ENCODE measurements at regions not wholly inside any gene's neighbourhood (a gene's known extent, or its start where the extent isn't known, plus 50 kb on each side); places are given as distances from the start of the nearest gene placed in this dataset.

GRCh38 chr5:67262956-67263355 is 66.4 kb upstream of the CD180 start:
- no peak overlapping the region for H3K4me3 ChIP-seq (ENCODE audit: low read depth, low read length)
- no peak for DNase-seq (ENCODE audit: low read depth)
- no peak for TF ChIP-seq CTCF (conservative IDR thresholded peaks at IDR 0.05; ENCODE audit: low read depth, low read length)

GRCh38 chr5:67262206-67262605 is 65.6 kb upstream of the CD180 start:
- DNase-seq (ENCODE audit: low read depth) = no peak
- H3K4me3 ChIP-seq (ENCODE audit: low read depth, low read length) = no peak overlapping the region
- no peak for TF ChIP-seq CTCF (conservative IDR thresholded peaks at IDR 0.05; ENCODE audit: low read depth, low read length)

GRCh38 chr5:67259548-67260215 is 63.1 kb upstream of the CD180 start:
- H3K4me3 ChIP-seq (ENCODE audit: low read depth, low read length) = no peak overlapping the region
- no peak for TF ChIP-seq CTCF (conservative IDR thresholded peaks at IDR 0.05; ENCODE audit: low read depth, low read length)
- DNase-seq (ENCODE audit: low read depth) = no peak

GRCh38 chr5:67257500-67257899 is 60.9 kb upstream of the CD180 start:
- no peak overlapping the region for H3K4me3 ChIP-seq (ENCODE audit: low read depth, low read length)
- DNase-seq (ENCODE audit: low read depth) = no peak
- TF ChIP-seq CTCF (conservative IDR thresholded peaks at IDR 0.05; ENCODE audit: low read depth, low read length) = no peak

GRCh38 chr5:67257077-67257476 is 60.5 kb upstream of the CD180 start:
- no peak for DNase-seq (ENCODE audit: low read depth)
- no peak overlapping the region for H3K4me3 ChIP-seq (ENCODE audit: low read depth, low read length)
- TF ChIP-seq CTCF (conservative IDR thresholded peaks at IDR 0.05; ENCODE audit: low read depth, low read length) = no peak

- H3K4me3 ChIP-seq (ENCODE audit: low read depth, low read length) = no peak overlapping the region
- DNase-seq (ENCODE audit: low read depth) = peak; percentile 66
- no peak for TF ChIP-seq CTCF (conservative IDR thresholded peaks at IDR 0.05; ENCODE audit: low read depth, low read length)
Measured at GRCh38 chr5:67255881-67256280, 59.3 kb upstream of the CD180 start.

- no peak for DNase-seq (ENCODE audit: low read depth)
- no peak for TF ChIP-seq CTCF (conservative IDR thresholded peaks at IDR 0.05; ENCODE audit: low read depth, low read length)
- no peak overlapping the region for H3K4me3 ChIP-seq (ENCODE audit: low read depth, low read length)
Measured at GRCh38 chr5:67253911-67254310, 57.3 kb upstream of the CD180 start.
